ENCODE measurements at regions not wholly inside any gene's neighbourhood (a gene's known extent, or its start where the extent isn't known, plus 50 kb on each side); places are given as distances from the start of the nearest gene placed in this dataset.

DNA sequence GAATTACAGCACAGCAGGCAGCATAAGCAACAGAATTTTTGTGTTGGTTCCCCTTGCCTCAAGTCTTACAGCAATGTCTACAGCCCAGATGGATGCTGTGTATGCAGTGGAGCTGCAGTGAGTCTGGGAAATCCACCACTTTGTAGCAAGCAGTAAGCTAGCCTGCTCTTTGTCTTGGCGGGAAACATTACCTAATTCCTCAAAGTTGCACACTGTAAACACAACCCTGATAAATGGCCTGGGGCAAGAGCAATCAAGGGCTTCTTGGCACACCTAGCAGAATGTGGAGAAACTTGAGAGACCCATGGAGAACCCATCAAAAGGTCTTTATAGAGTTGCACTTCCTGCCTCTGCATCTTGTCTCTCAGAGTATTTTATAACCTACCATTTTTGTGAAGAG is 102.0 kb upstream of the FOXP2 start:
- no peak for DNase-seq (ENCODE audit: low spot score in 2 of 2)
- 67 to 78% methylated on average over 1 of the region's 1 CpG for WGBS, 2 donors
- no peak for TF ChIP-seq POLR2A (IDR thresholded peaks at IDR 0.05)
- TF ChIP-seq, protein P1, sequence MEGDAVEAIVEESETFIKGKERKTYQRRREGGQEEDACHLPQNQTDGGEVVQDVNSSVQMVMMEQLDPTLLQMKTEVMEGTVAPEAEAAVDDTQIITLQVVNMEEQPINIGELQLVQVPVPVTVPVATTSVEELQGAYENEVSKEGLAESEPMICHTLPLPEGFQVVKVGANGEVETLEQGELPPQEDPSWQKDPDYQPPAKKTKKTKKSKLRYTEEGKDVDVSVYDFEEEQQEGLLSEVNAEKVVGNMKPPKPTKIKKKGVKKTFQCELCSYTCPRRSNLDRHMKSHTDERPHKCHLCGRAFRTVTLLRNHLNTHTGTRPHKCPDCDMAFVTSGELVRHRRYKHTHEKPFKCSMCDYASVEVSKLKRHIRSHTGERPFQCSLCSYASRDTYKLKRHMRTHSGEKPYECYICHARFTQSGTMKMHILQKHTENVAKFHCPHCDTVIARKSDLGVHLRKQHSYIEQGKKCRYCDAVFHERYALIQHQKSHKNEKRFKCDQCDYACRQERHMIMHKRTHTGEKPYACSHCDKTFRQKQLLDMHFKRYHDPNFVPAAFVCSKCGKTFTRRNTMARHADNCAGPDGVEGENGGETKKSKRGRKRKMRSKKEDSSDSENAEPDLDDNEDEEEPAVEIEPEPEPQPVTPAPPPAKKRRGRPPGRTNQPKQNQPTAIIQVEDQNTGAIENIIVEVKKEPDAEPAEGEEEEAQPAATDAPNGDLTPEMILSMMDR (IDR thresholded peaks at IDR 0.05): no peak
- no peak overlapping the region for H3K4me3 ChIP-seq (ENCODE audit: low read depth, poor library complexity, severe bottlenecking)
- intact Hi-C loops (cut with DNase I; ENCODE audit: low total_unique reads): no loop called here

DNA sequence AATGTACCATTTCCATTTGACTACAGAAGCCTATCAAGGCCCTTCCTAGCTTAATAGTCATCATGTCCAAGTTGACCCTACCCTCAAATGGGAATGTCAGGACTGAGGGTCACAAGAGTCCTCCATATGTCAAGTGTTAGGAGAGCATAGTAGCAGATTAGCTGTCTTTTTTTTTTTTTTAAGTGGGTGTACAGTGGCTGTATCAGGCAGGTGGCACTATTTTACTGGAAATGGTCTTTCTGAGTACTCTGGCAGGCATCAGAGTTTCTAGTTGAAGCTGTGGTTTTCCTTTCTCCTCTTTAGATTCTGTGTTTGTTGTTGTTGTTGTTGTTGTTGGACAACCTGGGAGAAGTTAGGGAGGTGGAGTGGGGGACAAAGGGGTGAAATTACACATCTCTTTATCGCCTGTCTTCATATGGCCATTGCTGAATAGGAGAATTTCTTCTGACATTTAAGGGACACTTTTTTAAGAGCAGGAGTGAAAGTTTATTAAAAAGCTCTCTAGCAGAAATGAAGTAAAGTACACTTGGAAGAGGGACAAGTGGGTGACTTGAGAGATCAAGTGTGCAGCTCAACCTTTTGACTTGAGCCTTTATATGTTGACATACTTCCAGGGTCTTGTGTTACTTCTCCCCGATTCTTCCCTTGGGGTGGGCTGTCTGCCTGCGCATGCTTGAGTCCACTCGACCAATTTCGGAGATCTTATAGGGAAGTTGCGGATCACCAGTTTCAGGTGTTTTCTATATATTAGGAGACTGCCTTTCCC is 104.1 kb upstream of the FOXP2 start:
- DNase-seq (ENCODE audit: low spot score in 2 of 2): no peak
- no peak overlapping the region for H3K4me3 ChIP-seq (ENCODE audit: low read depth, poor library complexity, severe bottlenecking)
- WGBS, 2 donors: 92 to 98% methylated on average over 6 of the region's 6 CpGs
- no peak for TF ChIP-seq POLR2A (IDR thresholded peaks at IDR 0.05)
- TF ChIP-seq, protein P1 (IDR thresholded peaks at IDR 0.05): no peak
- intact Hi-C loops (cut with DNase I; ENCODE audit: low total_unique reads): no loop called here

DNA sequence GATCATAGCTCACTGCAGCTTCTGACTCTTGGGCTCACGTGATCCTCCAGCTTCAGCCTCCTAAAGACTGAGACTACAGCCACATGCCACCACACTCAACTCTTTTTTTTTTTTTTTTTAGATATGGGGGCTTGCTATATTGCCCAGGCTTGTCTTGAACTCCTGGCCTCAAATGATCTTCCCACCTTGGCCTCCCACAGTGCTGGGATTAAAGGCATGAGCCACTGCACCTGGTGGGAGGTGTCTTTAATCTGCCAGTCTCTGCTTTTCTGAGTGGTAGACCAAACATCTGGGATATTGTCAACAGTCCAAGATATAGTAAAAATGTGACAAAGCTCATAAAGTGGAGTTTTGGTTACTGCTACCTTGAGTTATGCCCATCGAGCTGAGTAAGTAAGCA is 104.9 kb upstream of the FOXP2 start:
- no peak overlapping the region for H3K4me3 ChIP-seq (ENCODE audit: low read depth, poor library complexity, severe bottlenecking)
- no peak for TF ChIP-seq POLR2A (IDR thresholded peaks at IDR 0.05)
- TF ChIP-seq, protein P1 (IDR thresholded peaks at IDR 0.05): no peak
- DNase-seq (ENCODE audit: low spot score in 2 of 2): no peak
- WGBS, 2 donors: 88 to 89% methylated on average over 2 of the region's 2 CpGs
- intact Hi-C loops (cut with DNase I; ENCODE audit: low total_unique reads): no loop called here

DNA sequence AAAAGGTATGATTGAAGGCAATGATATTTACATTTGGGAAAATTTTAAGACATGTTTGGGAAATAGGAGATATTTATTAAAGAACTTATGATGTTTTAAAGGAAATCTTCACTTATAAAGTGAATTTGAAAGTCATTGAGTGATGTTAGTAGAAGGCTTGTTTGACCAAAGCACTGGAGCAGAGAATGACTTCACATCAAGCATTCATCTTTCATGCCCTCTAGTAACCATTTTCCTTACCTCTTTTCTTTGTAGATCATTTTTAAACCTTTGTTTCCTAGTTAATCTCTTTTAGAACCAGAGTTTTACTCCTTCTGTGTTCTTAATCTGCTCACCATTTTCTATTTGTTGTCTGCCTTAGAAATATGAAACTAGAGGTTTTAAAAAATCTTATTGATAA is 111.3 kb upstream of the FOXP2 start:
- intact Hi-C loops (cut with DNase I; ENCODE audit: low total_unique reads): no loop called here
- H3K4me3 ChIP-seq (ENCODE audit: low read depth, poor library complexity, severe bottlenecking): no peak overlapping the region
- no peak for DNase-seq (ENCODE audit: low spot score in 2 of 2)
- no peak for TF ChIP-seq POLR2A (IDR thresholded peaks at IDR 0.05)
- TF ChIP-seq, protein P1 (IDR thresholded peaks at IDR 0.05): no peak

DNA sequence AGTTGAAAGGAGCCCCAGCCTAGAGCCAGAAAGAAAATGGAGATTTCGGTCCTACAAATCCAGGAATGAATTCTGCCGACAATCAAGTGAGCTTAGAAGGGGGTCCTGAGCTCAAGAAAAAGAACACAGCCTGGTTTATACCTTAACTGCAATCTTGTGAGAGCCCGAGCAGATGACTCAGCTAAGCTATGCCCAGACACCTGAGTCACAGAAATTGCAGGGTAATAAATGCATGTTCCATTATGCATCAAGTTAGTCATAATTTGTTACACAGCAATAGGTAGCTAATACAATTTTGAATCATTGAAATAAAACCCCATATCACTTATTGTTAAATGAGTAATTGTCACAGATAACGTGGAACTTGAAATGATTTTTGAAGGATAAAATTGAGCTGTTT is 111.8 kb upstream of the FOXP2 start:
- no peak for TF ChIP-seq POLR2A (IDR thresholded peaks at IDR 0.05)
- TF ChIP-seq, protein P1 (IDR thresholded peaks at IDR 0.05): no peak
- WGBS, 2 donors: 81 to 91% methylated on average over 4 of the region's 4 CpGs
- intact Hi-C loops (cut with DNase I; ENCODE audit: low total_unique reads): no loop called here
- H3K4me3 ChIP-seq (ENCODE audit: low read depth, poor library complexity, severe bottlenecking): no peak overlapping the region
- DNase-seq (ENCODE audit: low spot score in 2 of 2): no peak

DNA sequence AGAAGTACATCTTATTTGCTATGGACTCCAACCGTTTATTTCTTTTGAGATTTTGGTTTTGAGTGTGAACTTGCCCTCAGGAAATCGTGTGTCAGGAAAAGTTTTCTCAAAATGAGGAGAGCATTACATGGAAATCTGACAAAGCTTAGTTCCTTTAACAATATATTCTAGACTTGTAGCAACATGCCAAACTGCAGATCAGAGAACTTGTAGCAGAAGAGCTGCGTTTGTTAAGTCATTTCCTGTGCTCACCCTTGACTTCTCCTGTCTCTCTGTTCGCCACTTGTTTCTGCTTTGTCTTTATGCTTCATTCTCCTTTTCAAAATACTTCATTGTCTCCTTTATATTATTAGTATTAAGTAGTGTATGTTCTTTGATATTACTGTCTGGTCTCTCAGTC is 116.6 kb upstream of the FOXP2 start:
- intact Hi-C loops (cut with DNase I; ENCODE audit: low total_unique reads): no loop called here
- WGBS, 2 donors: 31 to 37% methylated on average over 4 of the region's 4 CpGs
- no peak for TF ChIP-seq POLR2A (IDR thresholded peaks at IDR 0.05)
- TF ChIP-seq, protein P1 (IDR thresholded peaks at IDR 0.05): no peak
- DNase-seq (ENCODE audit: low spot score in 2 of 2): no peak
- H3K4me3 ChIP-seq (ENCODE audit: low read depth, poor library complexity, severe bottlenecking): no peak overlapping the region
